SK-N-SH treated with all-trans-retinoic acid at 6 μM for 48 hours (cell line): ENCODE measurements at regions not wholly inside any gene's neighbourhood (a gene's known extent, or its start where the extent isn't known, plus 50 kb on each side); places are given as distances from the start of the nearest gene placed in this dataset.

Source experiments
- ATAC-seq: fragments of 200-7000 bp; cut with Tn5 transposase; 3 replicates; pipeline ENCODE4 v1.9.1; 2020; ENCODE audit warnings: mild to moderate bottlenecking, moderate library complexity
- ARNTL ChIP-seq: fragments of 450-650 bp; formaldehyde crosslinking; IDR thresholded peaks from 2 replicates; pipeline ENCODE4 v1.5.0; 2020; ENCODE audit warnings: low read depth, mild to moderate bottlenecking, moderate library complexity, borderline replicate concordance
- CREB5 ChIP-seq: fragments of 250-450 bp; sonication (Bioruptor Pico); IDR thresholded peaks from 2 replicates; pipeline ENCODE4 v1.5.1; 2020; ENCODE audit warnings: low read depth, mild to moderate bottlenecking, moderate library complexity
- CSDC2 ChIP-seq: fragments of 250-450 bp; sonication (Bioruptor Pico); IDR thresholded peaks from 2 replicates; pipeline ENCODE4 v1.5.0; 2020; ENCODE audit warnings: mild to moderate bottlenecking, moderate library complexity
- CSRNP3 ChIP-seq: fragments of 250-450 bp; sonication (Bioruptor Pico); IDR thresholded peaks from 2 replicates; pipeline ENCODE4 v1.5.1; 2021; ENCODE audit warnings: mild to moderate bottlenecking, moderate library complexity
- ESRRG ChIP-seq: fragments of 250-450 bp; sonication (Bioruptor Pico); IDR thresholded peaks from 2 replicates; pipeline ENCODE4 v1.6.1; 2021; ENCODE audit warnings: mild to moderate bottlenecking
- GLIS3 ChIP-seq: fragments of 250-450 bp; sonication (Bioruptor Pico); IDR thresholded peaks from 2 replicates; pipeline ENCODE4 v1.5.0; 2020; ENCODE audit warnings: mild to moderate bottlenecking, moderate library complexity
- ISL1 ChIP-seq: fragments of 250-450 bp; sonication (Bioruptor Pico); IDR thresholded peaks from 2 replicates; pipeline ENCODE4 v2.1.2; 2022; ENCODE audit warnings: mild to moderate bottlenecking, moderate library complexity
- PATZ1 ChIP-seq: fragments of 250-450 bp; sonication (Bioruptor Pico); IDR thresholded peaks from 2 replicates; pipeline ENCODE4 v1.8.0; 2020; ENCODE audit warnings: mild to moderate bottlenecking, moderate library complexity, borderline replicate concordance
- POU6F1 ChIP-seq: fragments of 250-450 bp; sonication (Bioruptor Pico); IDR thresholded peaks from 2 replicates; pipeline ENCODE4 v1.8.0; 2021; ENCODE audit warnings: low read depth, mild to moderate bottlenecking, moderate library complexity, borderline replicate concordance
- PPARA ChIP-seq: fragments of 250-450 bp; sonication (Bioruptor Pico); IDR thresholded peaks from 2 replicates; pipeline ENCODE4 v1.5.0; 2020; ENCODE audit warnings: mild to moderate bottlenecking, borderline replicate concordance
- RARB ChIP-seq: fragments of 250-450 bp; sonication (Bioruptor Pico); IDR thresholded peaks from 2 replicates; pipeline ENCODE4 v1.8.0; 2021; ENCODE audit warnings: mild to moderate bottlenecking, moderate library complexity
- SNAI2 ChIP-seq: fragments of 250-450 bp; sonication (Bioruptor Pico); IDR thresholded peaks from 2 replicates; pipeline ENCODE4 v1.5.0; 2020; ENCODE audit warnings: mild to moderate bottlenecking, moderate library complexity
- TCF4 ChIP-seq: fragments of 250-450 bp; sonication (Bioruptor Pico); IDR thresholded peaks from 2 replicates; pipeline ENCODE4 v1.8.0; 2021; ENCODE audit warnings: mild to moderate bottlenecking, moderate library complexity, borderline replicate concordance
- TOX ChIP-seq: fragments of 250-450 bp; sonication (Bioruptor Pico); IDR thresholded peaks from 2 replicates; pipeline ENCODE4 v1.8.0; 2021; ENCODE audit warnings: mild to moderate bottlenecking, moderate library complexity, borderline replicate concordance
- TSHZ2 ChIP-seq: fragments of 250-450 bp; sonication (Bioruptor Pico); IDR thresholded peaks from 2 replicates; pipeline ENCODE4 v1.5.0; 2020; ENCODE audit warnings: mild to moderate bottlenecking, moderate library complexity
- ZC3H10 ChIP-seq: fragments of 250-450 bp; sonication (Bioruptor Pico); IDR thresholded peaks from 2 replicates; pipeline ENCODE4 v1.5.1; 2021; ENCODE audit warnings: mild to moderate bottlenecking, moderate library complexity
- ZFP30 ChIP-seq: fragments of 450-650 bp; formaldehyde crosslinking; IDR thresholded peaks from 2 replicates; pipeline ENCODE4 v1.5.0; 2022; ENCODE audit warnings: mild to moderate bottlenecking, moderate library complexity
- ZNF70 ChIP-seq: fragments of 450-650 bp; formaldehyde crosslinking; IDR thresholded peaks from 2 replicates; pipeline ENCODE4 v1.5.0; 2020; ENCODE audit warnings: mild to moderate bottlenecking, moderate library complexity
- ZNF8 ChIP-seq: fragments of 450-650 bp; formaldehyde crosslinking; IDR thresholded peaks from 2 replicates; pipeline ENCODE4 v1.5.0; 2020; ENCODE audit warnings: mild to moderate bottlenecking, moderate library complexity

GRCh38 chr12:105806400-105806770, 332.4 kb downstream of the NUAK1 start:
- TF ChIP-seq CSRNP3 (no peak), GLIS3 (CRISPR knock-in tag) (no peak), POU6F1 (CRISPR knock-in tag) (no peak), PATZ1 (CRISPR knock-in tag) (no peak), CSDC2 (no peak), TSHZ2 (CRISPR knock-in tag) (no peak)
- TF ChIP-seq, all 23 proteins: peak for 0
- no peak for ATAC-seq

- TF ChIP-seq TCF4 (CRISPR knock-in tag) = no peak
- no peak for TF ChIP-seq ARNTL (CRISPR knock-in tag)
- TF ChIP-seq, all 23 proteins: peak for 0
- no peak for ATAC-seq
Observed at GRCh38 chr12:105812366-105812765, 326.4 kb downstream of the NUAK1 start.

GRCh38 chr12:105813201-105813600, 325.6 kb downstream of the NUAK1 start:
- TF ChIP-seq CREB5 (CRISPR knock-in tag) (no peak), ISL1 (CRISPR knock-in tag) (no peak), ZC3H10 (no peak), ESRRG (CRISPR knock-in tag) (no peak), PATZ1 (CRISPR knock-in tag) (no peak), ZFP30 (no peak), TSHZ2 (CRISPR knock-in tag) (no peak), CSDC2 (no peak), TCF4 (CRISPR knock-in tag) (no peak), ZNF8 (CRISPR knock-in tag) (no peak), PPARA (CRISPR knock-in tag) (no peak), RARB (CRISPR knock-in tag) (no peak), CSRNP3 (no peak), SNAI2 (CRISPR knock-in tag) (no peak), ZNF70 (CRISPR knock-in tag) (no peak), TOX (CRISPR knock-in tag) (no peak), POU6F1 (CRISPR knock-in tag) (no peak), GLIS3 (CRISPR knock-in tag) (no peak)
- ATAC-seq = no peak
